Skeletal muscle cell (primary cell): ENCODE measurements at regions not wholly inside any gene's neighbourhood (a gene's known extent, or its start where the extent isn't known, plus 50 kb on each side); places are given as distances from the start of the nearest gene placed in this dataset.
"Not testable (repeated sequence)": the region's sequence is repeated elsewhere in the genome, so short reads cannot be mapped to it uniquely, and the experiment has no call there.

Source experiments
- DNase-seq: peaks from one replicate; pipeline ENCODE4 v3.0.0-alpha.2; 2010; ENCODE audit warnings: low read depth
- H3K4me3 ChIP-seq: 2 replicates; pipeline ENCODE4 v1.5.1; 2011; ENCODE audit warnings: low read depth, mild to moderate bottlenecking, control low read depth, low read length, moderate library complexity

GRCh38 chr3:145459681-145460080, 701.3 kb downstream of the PLOD2 start:
- DNase-seq, H3K4me3 ChIP-seq: not testable (repeated sequence)

- H3K4me3 ChIP-seq, result no peak overlapping the region
- DNase-seq, result no peak
These were observed 689.0 kb downstream of the PLOD2 start for GRCh38 chr3:145471976-145472375.

- DNase-seq, H3K4me3 ChIP-seq: not testable (repeated sequence)
These were observed 678.2 kb downstream of the PLOD2 start for GRCh38 chr3:145482735-145483134.

GRCh38 chr3:145483992-145484391, 677.0 kb downstream of the PLOD2 start:
- DNase-seq, result no peak
- H3K4me3 ChIP-seq, result no peak overlapping the region

- DNase-seq, result no peak
- no peak overlapping the region for H3K4me3 ChIP-seq
These were observed 672.0 kb downstream of the PLOD2 start for GRCh38 chr3:145489011-145489410.

- H3K4me3 ChIP-seq, result no peak overlapping the region
- DNase-seq, result no peak
These were observed 670.6 kb downstream of the PLOD2 start for GRCh38 chr3:145490088-145491048.

GRCh38 chr3:145492456-145492855, 668.5 kb downstream of the PLOD2 start:
- no peak for DNase-seq
- no peak overlapping the region for H3K4me3 ChIP-seq

- DNase-seq, H3K4me3 ChIP-seq: not testable (repeated sequence)
These were observed 643.6 kb downstream of the PLOD2 start for GRCh38 chr3:145517416-145517815.

GRCh38 chr3:145518639-145519038, 642.3 kb downstream of the PLOD2 start:
- DNase-seq, result no peak
- H3K4me3 ChIP-seq, result no peak overlapping the region

GRCh38 chr3:145519398-145520047, 641.5 kb downstream of the PLOD2 start:
- DNase-seq, result no peak
- no peak overlapping the region for H3K4me3 ChIP-seq

- H3K4me3 ChIP-seq, result no peak overlapping the region
- no peak for DNase-seq
These were observed 638.8 kb downstream of the PLOD2 start for GRCh38 chr3:145522179-145522578.

GRCh38 chr3:145522893-145523651, 637.9 kb downstream of the PLOD2 start:
- no peak overlapping the region for H3K4me3 ChIP-seq
- no peak for DNase-seq

GRCh38 chr3:145531548-145531947, 629.4 kb downstream of the PLOD2 start:
- no peak overlapping the region for H3K4me3 ChIP-seq
- no peak for DNase-seq

GRCh38 chr3:145533696-145534095, 627.3 kb downstream of the PLOD2 start:
- H3K4me3 ChIP-seq, result no peak overlapping the region
- no peak for DNase-seq

GRCh38 chr3:145536461-145536860, 624.5 kb downstream of the PLOD2 start:
- no peak for DNase-seq
- no peak overlapping the region for H3K4me3 ChIP-seq

- DNase-seq, result no peak
- no peak overlapping the region for H3K4me3 ChIP-seq
These were observed 610.5 kb downstream of the PLOD2 start for GRCh38 chr3:145550522-145550921.

- DNase-seq, result peak; percentile 6
- H3K4me3 ChIP-seq, result no peak overlapping the region
These were observed 603.6 kb downstream of the PLOD2 start for GRCh38 chr3:145557405-145557804.

- no peak overlapping the region for H3K4me3 ChIP-seq
- DNase-seq, result no peak
These were observed 582.5 kb downstream of the PLOD2 start for GRCh38 chr3:145578471-145578870.

GRCh38 chr3:145581694-145582093, 579.3 kb downstream of the PLOD2 start:
- DNase-seq, result no peak
- H3K4me3 ChIP-seq, result no peak overlapping the region

- DNase-seq, result no peak
These were observed 556.1 kb downstream of the PLOD2 start for GRCh38 chr3:145604851-145605250.

More at GRCh38 chr3:145604851-145605250, 556.1 kb downstream of the PLOD2 start:
- no peak overlapping the region for H3K4me3 ChIP-seq
